ENCODE measurements at regions not wholly inside any gene's neighbourhood (a gene's known extent, or its start where the extent isn't known, plus 50 kb on each side); places are given as distances from the start of the nearest gene placed in this dataset.
"Not testable (repeated sequence)": the region's sequence is repeated elsewhere in the genome, so short reads cannot be mapped to it uniquely, and the experiment has no call there.

- DNase-seq: no peak
Measured at GRCh38 chr18:39302481-39302880, 1736.9 kb upstream of the CELF4 start.

- DNase-seq: no peak
Measured at GRCh38 chr18:39299152-39299551, 1733.6 kb upstream of the CELF4 start.

- DNase-seq: no peak
Measured at GRCh38 chr18:39297225-39297624, 1731.6 kb upstream of the CELF4 start.

- DNase-seq: no peak
Measured at GRCh38 chr18:39296293-39296888, 1730.8 kb upstream of the CELF4 start.

- no peak for DNase-seq
Measured at GRCh38 chr18:39276764-39277163, 1711.2 kb upstream of the CELF4 start.

GRCh38 chr18:39274535-39274934, 1708.9 kb upstream of the CELF4 start:
- no peak for DNase-seq

GRCh38 chr18:39272230-39272629, 1706.6 kb upstream of the CELF4 start:
- DNase-seq: no peak

GRCh38 chr18:39271654-39272053, 1706.1 kb upstream of the CELF4 start:
- DNase-seq: no peak

GRCh38 chr18:39260565-39260964, 1695.0 kb upstream of the CELF4 start:
- no peak for DNase-seq

- no peak for DNase-seq
Measured at GRCh38 chr18:39259736-39260135, 1694.1 kb upstream of the CELF4 start.

- no peak for DNase-seq
Measured at GRCh38 chr18:39244242-39244641, 1678.6 kb upstream of the CELF4 start.

GRCh38 chr18:39241534-39241933, 1675.9 kb upstream of the CELF4 start:
- no peak for DNase-seq

GRCh38 chr18:39238981-39239660, 1673.5 kb upstream of the CELF4 start:
- DNase-seq: no peak

GRCh38 chr18:39235118-39235719, 1669.6 kb upstream of the CELF4 start:
- DNase-seq: no peak

- DNase-seq: no peak
Measured at GRCh38 chr18:39232937-39233336, 1667.3 kb upstream of the CELF4 start.

GRCh38 chr18:39232490-39232889, 1666.9 kb upstream of the CELF4 start:
- DNase-seq: no peak

- no peak for DNase-seq
Measured at GRCh38 chr18:39230086-39230803, 1664.6 kb upstream of the CELF4 start.

GRCh38 chr18:39227769-39228168, 1662.2 kb upstream of the CELF4 start:
- not testable (repeated sequence) for DNase-seq

- DNase-seq: no peak
Measured at GRCh38 chr18:39225373-39225772, 1659.8 kb upstream of the CELF4 start.

- no peak for DNase-seq
Measured at GRCh38 chr18:39223283-39223682, 1657.7 kb upstream of the CELF4 start.

- DNase-seq: no peak
Measured at GRCh38 chr18:39215920-39216319, 1650.3 kb upstream of the CELF4 start.

GRCh38 chr18:39211461-39211860, 1645.9 kb upstream of the CELF4 start:
- no peak for DNase-seq

GRCh38 chr18:39209173-39209572, 1643.6 kb upstream of the CELF4 start:
- no peak for DNase-seq

- DNase-seq: no peak
Measured at GRCh38 chr18:39208729-39209128, 1643.1 kb upstream of the CELF4 start.

Measured in femur (tissue), 1 donor.